Right renal cortex interstitium (tissue), 3 donors: ENCODE measurements at regions not wholly inside any gene's neighbourhood (a gene's known extent, or its start where the extent isn't known, plus 50 kb on each side); places are given as distances from the start of the nearest gene placed in this dataset.
"Not testable (repeated sequence)": the region's sequence is repeated elsewhere in the genome, so short reads cannot be mapped to it uniquely, and the experiment has no call there.

Source experiments
- DNase-seq, 3 donors: peaks; one replicate each; pipeline ENCODE4 v3.0.0-alpha.2; 2013; ENCODE audit warnings: low read depth in 3 of 3, low spot score in 2 of 3

- peak in 1 of 3 donors; percentile 13 for DNase-seq
Measured at GRCh38 chr21:36246080-36246631, 73.8 kb upstream of the MORC3 start.

GRCh38 chr21:36247316-36248010, 72.5 kb upstream of the MORC3 start:
- no peak for DNase-seq

DNA sequence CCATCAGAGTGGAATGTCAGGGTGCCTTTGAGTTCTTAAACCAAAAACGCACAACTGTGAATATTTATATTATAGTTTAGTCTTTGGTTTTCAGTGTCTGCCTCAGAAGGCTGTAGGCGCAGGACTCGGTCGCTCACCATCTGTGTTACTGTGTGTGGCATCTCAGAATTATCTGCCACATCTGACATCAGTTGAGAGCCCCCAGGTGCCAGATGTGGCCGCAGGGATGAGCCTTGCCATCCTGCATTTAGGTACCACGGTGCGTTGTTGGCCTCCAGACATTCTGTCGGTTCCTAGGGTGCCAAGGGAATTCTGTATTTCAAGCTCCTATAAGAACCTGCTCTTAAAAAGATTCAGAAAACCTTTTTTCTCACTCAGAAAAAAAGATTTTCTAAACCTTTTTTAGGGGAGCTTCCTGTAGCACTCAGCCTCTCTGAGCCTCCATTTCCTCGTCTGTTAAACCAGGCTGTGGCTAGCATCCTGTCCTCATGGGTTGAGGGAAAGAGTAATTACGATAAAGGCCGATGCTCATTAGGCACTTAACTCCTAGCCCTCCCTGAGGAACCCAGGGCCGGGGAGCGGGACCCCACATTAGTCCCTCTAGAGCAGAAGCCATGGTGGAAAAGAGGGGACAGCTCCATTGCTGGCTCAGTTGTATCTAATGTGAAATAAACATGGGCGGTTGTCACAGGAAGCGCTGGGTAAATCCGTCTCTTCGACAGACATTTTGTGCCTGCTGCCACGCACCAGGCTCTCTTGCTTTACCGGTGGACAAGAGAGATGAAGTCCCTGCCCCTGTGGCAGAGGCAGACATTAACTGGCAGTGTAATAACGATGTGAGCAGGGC, 70.2 kb upstream of the MORC3 start:
- no peak for DNase-seq

GRCh38 chr21:36250423-36251075, 69.4 kb upstream of the MORC3 start:
- no peak for DNase-seq

DNA sequence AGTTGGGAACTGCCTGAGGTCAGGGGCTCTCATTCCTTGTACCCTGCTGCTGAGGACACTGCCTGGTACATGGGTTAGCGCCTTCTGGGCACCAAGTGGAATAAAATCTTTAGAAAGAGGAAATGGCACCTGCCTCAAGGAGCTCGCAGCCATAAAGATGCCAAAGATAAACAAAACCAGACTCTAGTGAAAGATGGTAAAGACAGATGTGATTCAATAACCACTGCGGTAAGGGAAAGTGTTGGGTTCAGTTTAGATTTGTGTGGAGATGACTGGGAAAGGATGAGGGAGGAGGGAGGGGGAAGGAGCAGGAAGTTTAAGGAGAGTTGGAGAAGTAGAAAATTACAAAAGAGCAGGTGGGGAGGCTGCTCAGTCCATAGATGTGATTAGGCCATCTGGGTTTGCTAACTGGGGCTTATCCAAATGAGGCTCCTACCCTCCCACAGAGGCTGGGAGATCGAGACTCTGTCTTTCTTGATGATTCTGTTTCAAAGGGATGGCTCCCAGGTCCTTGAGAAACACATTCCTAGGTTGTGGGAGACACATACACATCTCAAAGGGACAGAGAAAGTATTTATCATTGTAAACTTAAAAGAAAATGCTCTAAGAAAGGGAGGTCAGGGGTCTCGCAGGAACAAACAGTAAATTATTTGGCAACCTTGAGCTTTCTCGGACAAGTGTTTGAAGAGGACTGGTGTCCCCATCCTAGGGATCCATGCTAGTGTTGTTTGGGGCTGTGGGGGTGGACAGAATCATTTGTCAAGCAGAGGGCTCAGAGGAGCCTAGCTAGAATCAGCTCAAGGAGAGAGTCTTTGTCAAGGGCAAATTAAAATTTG, 65.7 kb upstream of the MORC3 start:
- DNase-seq, result no peak

DNA sequence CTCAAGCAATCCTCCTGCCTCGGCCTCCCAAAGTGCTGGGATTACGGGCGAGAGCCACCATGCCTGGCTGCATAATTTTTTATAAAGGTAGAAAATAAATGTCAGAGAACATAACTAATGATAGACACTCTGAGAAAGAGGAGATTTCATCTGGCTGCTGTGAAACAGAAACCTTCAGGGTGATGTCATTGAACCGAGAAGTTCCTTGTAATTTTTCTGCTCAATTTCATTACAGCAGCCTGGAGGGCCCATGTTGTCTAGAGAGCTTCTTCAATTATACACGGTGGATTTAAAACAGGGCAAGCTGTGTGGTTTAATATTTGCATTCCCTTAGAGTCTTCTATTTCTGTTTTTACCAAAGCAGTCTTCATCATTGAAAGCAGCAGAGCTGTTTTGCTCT, 64.3 kb upstream of the MORC3 start:
- DNase-seq, result no peak

DNA sequence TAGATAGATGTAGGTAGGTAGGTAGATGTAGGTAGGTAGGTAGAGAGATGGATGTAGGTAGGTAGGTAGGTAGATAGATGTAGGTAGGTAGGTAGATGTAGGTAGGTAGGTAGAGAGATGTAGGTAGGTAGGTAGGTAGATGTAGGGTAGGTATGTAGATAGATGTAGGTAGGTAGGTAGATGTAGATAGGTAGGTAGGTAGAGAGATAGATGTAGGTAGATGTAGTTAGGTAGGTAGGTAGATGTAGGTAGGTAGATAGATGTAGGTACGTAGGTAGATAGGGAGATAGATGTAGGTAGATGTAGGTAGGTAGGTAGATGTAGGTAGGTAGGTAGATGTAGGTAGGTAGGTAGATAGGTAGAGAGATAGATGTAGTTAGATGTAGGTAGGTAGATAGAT, 62.3 kb upstream of the MORC3 start:
- DNase-seq, result no peak

- peak; percentile 74 to 83 (median 78) for DNase-seq
Measured at GRCh38 chr21:36260030-36260787, 59.8 kb upstream of the MORC3 start.

- no peak for DNase-seq
Measured at GRCh38 chr21:36260802-36261201, 59.2 kb upstream of the MORC3 start.

- DNase-seq, result no peak
Measured at GRCh38 chr21:36261459-36261858, 58.5 kb upstream of the MORC3 start.

DNA sequence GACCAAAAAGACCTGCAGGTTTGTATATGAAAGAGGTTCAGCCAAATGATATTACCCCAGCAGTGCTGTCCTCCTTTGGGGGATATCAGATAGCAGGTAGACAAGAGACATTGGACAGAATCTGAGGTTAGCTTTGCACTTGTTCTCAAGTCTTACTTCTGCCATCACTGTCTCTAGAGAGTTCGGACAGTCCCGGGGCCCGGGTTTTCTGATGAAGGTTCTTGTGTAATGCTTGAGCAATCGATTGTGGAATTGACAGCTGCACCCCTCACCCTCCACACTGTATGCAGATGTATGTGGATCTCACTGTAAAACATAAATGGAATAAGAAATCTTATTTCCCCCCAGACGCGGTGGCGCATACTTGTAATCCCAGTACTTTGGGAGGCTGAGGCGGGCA, 56.2 kb upstream of the MORC3 start:
- DNase-seq, result no peak

- DNase-seq, result no peak
Measured at GRCh38 chr21:36265431-36265830, 54.6 kb upstream of the MORC3 start.

GRCh38 chr21:36267828-36268227, 52.2 kb upstream of the MORC3 start:
- DNase-seq, result not testable (repeated sequence)

DNA sequence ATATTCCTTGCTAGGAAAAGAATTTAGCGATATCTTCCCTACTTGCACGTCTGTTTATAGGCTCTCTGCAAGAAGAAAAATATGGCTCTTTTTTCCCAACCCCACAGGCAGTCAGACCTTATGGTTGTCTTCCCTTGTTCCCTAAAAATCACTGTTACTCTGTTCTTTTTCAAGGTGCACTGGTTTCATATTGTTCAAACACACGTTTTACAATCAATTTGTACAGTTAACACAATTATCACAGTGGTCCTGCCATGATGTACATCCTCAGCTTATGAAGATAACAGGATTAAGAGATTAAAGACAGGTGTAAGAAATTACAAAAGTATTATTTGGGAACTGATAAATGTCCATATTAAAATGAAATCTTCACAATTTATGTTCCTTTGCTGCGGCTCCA, 51.7 kb upstream of the MORC3 start:
- not testable (repeated sequence) for DNase-seq
